Fibroblast of upper back skin (primary cell): ENCODE measurements at regions not wholly inside any gene's neighbourhood (a gene's known extent, or its start where the extent isn't known, plus 50 kb on each side); places are given as distances from the start of the nearest gene placed in this dataset.
A peak's percentile ranks its signal among the peaks of the same experiment; 100 is the strongest.

Experiments used
- DNase-seq: peaks from one replicate; pipeline ENCODE4 v3.0.0-alpha.2; 2013

GRCh38 chr13:90116121-90116520 lies 1231.4 kb upstream of the MIR17HG start:
- DNase-seq, result no peak

GRCh38 chr13:90118467-90119071 lies 1228.9 kb upstream of the MIR17HG start:
- DNase-seq, result no peak

GRCh38 chr13:90120026-90120425 lies 1227.5 kb upstream of the MIR17HG start:
- no peak for DNase-seq

- no peak for DNase-seq
These were observed 1225.7 kb upstream of the MIR17HG start for GRCh38 chr13:90121784-90122183.

GRCh38 chr13:90122531-90122930 lies 1225.0 kb upstream of the MIR17HG start:
- DNase-seq, result no peak

- no peak for DNase-seq
These were observed 1211.9 kb upstream of the MIR17HG start for GRCh38 chr13:90135558-90135957.

GRCh38 chr13:90142251-90142650 lies 1205.2 kb upstream of the MIR17HG start:
- no peak for DNase-seq

- no peak for DNase-seq
These were observed 1193.1 kb upstream of the MIR17HG start for GRCh38 chr13:90154311-90154960.

GRCh38 chr13:90156390-90156789 lies 1191.1 kb upstream of the MIR17HG start:
- DNase-seq, result no peak

- no peak for DNase-seq
These were observed 1178.5 kb upstream of the MIR17HG start for GRCh38 chr13:90168953-90169352.

- no peak for DNase-seq
These were observed 1177.3 kb upstream of the MIR17HG start for GRCh38 chr13:90170208-90170607.

GRCh38 chr13:90171649-90172048 lies 1175.8 kb upstream of the MIR17HG start:
- peak; percentile 49 for DNase-seq

- no peak for DNase-seq
These were observed 1170.0 kb upstream of the MIR17HG start for GRCh38 chr13:90177512-90177911.

- DNase-seq, result no peak
These were observed 1163.1 kb upstream of the MIR17HG start for GRCh38 chr13:90184355-90184754.

- no peak for DNase-seq
These were observed 1161.8 kb upstream of the MIR17HG start for GRCh38 chr13:90185734-90186133.

GRCh38 chr13:90187478-90188350 lies 1159.8 kb upstream of the MIR17HG start:
- no peak for DNase-seq

GRCh38 chr13:90188351-90188636 lies 1159.2 kb upstream of the MIR17HG start:
- no peak for DNase-seq

GRCh38 chr13:90197722-90198121 lies 1149.8 kb upstream of the MIR17HG start:
- DNase-seq, result peak; percentile 35

- peak; percentile 24 for DNase-seq
These were observed 1146.3 kb upstream of the MIR17HG start for GRCh38 chr13:90201202-90201601.

- peak; percentile 4 for DNase-seq
These were observed 1145.6 kb upstream of the MIR17HG start for GRCh38 chr13:90201676-90202460.

GRCh38 chr13:90205081-90205480 lies 1142.4 kb upstream of the MIR17HG start:
- DNase-seq, result no peak

- no peak for DNase-seq
These were observed 1141.6 kb upstream of the MIR17HG start for GRCh38 chr13:90205911-90206310.

- no peak for DNase-seq
These were observed 1130.2 kb upstream of the MIR17HG start for GRCh38 chr13:90217275-90217674.
